Neural cell (in vitro differentiated cells): ENCODE measurements at regions not wholly inside any gene's neighbourhood (a gene's known extent, or its start where the extent isn't known, plus 50 kb on each side); places are given as distances from the start of the nearest gene placed in this dataset.

Experiments used
- CTCF ChIP-seq: fragments of 450-650 bp; IDR thresholded peaks from 2 replicates; pipeline ENCODE4 v1.5.1; 2014; ENCODE audit warnings: antibody characterized with exemption, mild to moderate bottlenecking, moderate library complexity; ENCODE audit not compliant: poor library complexity, severe bottlenecking
- EP300 ChIP-seq: fragments of 450-650 bp; conservative IDR thresholded peaks from 2 replicates; pipeline ENCODE4 v1.6.1; 2014; ENCODE audit warnings: antibody characterized with exemption, mild to moderate bottlenecking, moderate library complexity; ENCODE audit not compliant: poor library complexity, severe bottlenecking
- EZH2 ChIP-seq: fragments of 200-600, 300-800 bp; shearing (Covaris generic), sonication (generic); IDR thresholded peaks from 2 replicates; pipeline ENCODE4 v1.6.1; 2014; ENCODE audit warnings: antibody characterized with exemption, low read length, borderline replicate concordance, mild to moderate bottlenecking; ENCODE audit not compliant: insufficient read depth, poor library complexity, severe bottlenecking
- POLR2AphosphoS5 ChIP-seq: IDR thresholded peaks from 2 replicates; pipeline ENCODE4 v1.6.1; 2012

GRCh38 chr5:39765366-39765765 lies 340.6 kb upstream of the DAB2 start:
- no peak for TF ChIP-seq EP300
- no peak for TF ChIP-seq CTCF
- TF ChIP-seq EZH2: no peak
- TF ChIP-seq POLR2AphosphoS5: no peak
